ENCODE measurements at regions not wholly inside any gene's neighbourhood (a gene's known extent, or its start where the extent isn't known, plus 50 kb on each side); places are given as distances from the start of the nearest gene placed in this dataset.

DNA sequence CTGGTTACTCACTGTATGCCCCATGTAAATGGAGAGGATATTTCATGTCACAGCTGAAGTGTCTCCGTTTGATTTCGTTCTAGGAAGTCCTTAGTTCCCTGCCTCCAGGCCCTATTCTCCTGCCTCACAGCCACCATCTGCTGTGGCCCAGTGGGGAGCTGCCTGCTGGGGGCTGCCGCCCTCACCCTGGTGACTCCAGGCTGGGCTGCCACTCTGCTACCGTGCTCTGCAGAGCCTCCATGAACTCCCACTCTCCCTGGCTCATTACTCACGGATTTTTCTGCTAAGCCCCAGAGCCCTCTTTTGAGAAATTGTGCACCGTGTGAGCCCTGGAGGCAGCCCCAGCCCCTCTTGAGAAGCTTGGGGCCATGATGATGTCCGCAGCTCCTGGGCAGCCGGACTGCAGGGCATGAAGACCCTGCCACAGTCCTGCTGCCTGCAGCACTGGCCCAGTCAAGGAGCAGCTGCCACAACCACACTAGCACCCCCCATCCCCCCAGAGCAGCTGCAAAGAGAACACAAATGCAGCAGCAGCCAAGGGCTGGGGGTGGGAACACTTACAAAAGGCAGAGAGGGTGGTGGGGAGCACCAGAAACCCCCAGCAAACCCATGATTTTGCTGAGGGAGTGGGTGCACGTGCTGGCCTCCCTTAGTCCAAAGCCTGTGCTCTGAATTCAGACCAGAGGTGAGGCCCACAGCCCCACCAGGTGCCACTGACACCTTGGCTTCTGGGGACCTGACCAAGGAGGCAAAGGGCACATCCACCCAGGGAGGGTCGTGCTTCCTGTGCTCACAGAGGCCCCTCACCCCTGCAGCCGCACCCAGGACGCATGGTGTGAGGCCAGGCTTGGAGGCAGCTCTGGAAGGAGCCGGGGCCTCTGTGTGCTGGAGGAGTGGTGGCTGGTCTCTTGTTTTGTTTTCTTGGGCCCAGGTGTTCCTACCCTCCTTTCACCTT is 270.2 kb upstream of the RAB6C start:
- no peak for DNase-seq

DNA sequence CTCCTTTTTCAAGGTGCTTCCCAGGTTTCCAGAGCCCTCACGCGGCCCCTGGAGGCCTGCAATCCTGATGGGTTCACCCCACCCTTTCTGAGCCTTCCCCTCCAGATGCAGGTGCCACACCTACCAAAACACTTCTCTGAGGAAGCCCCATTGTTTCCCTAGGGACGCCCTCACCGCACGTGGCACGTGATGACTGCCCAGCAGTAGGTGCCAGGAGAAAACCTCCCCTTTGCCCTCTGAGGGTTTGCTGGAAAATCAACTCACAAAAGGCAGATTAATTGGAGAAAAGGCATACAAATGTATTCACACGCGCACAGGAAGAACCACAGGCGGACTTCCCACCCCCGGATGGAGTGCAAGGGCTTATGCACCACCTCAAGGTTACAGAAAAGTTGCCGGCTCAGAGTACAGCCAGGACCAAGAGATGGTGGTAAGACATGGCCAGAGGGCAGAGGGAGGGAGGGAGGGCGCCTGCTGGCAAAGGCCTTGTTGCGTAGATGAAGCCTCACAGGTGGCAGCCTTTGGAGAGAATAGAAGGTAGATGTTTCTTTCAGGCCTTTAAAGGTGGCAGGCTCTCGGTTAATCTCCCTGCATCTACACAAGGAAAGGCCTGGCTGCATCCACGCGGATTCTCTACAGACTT is 269.4 kb upstream of the RAB6C start:
- no peak for DNase-seq

DNA sequence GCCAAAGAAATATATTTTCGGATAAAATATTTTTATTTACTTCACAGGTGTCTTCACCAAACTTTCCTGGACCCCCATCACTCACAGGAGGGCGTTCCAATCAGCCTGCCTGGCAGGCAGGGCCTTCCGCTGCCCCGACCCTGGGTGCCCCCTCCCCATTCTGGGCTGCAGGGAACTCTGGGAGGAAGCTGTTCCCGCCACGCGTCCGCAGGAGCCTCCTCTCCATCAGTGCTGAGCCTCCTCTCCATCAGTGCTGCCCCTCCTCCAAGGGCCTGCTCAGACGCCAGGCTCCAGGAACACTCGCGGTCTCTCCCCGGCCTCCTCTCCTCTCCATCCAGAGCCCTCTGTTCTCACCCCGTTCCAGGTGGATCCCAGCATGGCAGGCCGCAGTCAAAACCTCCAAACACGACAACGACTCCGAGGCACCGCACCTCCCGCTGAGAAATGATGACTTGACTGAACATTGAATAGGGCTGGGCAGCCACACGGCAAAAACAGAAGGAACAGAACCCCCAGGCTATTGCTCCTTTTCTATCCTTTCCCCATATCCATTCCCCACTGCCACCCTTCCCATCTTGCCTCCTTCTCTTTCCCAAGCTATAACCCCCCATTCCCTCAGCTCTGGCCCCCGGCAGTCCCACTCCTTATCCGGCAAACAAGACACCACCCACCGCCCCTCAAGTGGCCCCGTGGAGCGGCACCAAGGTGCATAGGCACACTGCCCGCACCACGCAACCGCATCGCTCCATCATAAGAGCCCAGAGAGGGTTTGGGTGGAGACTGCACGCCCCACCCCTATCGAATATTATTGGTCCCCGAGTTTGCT is 268.6 kb upstream of the RAB6C start:
- DNase-seq, result no peak

DNA sequence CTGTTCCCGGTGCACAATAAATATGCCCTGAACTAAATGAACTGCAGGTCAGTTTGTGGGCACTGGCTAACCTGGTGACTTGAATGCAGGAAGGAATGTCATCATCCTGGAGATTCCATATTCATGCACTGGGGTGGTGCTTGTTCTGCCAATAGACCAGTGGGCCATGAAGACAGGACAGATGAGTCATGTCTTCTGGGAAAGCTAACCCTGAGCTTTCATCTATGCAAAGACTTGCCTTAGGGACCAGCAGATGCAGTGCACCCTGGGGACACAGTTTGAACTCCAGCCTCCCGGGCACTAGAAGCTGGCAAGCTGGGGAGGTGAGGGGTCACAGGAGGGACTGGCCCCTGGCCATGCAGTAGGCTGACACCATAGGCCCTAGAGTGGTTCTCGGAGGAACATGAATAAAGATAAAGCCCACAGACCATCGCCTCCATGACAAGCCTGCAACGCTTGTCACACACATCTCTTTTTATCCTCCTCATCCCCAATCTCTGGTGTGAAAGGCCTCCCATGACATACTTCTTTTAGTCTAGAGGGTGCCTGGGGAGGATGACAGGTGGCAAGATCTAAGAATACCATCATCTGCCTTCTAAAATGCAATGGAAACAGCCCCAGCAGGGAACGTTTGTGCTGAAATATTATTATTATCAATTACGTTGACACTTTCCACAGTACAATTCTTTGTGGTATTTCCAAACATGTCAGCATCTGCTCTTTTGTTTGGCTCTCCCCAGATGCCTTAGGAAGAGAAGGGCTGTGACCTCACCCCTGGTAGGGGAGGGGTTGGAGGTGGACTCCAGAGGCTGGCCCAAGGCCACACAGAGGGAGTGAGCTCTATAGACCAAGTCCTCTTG is 267.4 kb upstream of the RAB6C start:
- no peak for DNase-seq

DNA sequence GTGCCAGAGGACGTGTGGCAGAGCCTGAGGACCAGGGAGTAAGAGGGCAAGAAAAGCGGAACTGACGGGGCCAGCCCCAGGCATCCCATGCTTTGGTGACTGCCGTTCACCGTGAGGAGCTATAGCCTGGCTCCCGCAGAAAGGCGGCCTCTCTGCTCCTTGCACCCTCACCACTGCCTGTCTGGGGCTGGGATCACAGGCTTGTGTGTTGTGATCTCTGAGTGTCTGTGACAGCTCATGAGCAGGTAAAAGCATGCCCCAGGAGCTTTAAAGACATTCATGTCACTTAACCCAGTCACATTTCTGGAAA is 266.8 kb upstream of the RAB6C start:
- no peak for DNase-seq

DNA sequence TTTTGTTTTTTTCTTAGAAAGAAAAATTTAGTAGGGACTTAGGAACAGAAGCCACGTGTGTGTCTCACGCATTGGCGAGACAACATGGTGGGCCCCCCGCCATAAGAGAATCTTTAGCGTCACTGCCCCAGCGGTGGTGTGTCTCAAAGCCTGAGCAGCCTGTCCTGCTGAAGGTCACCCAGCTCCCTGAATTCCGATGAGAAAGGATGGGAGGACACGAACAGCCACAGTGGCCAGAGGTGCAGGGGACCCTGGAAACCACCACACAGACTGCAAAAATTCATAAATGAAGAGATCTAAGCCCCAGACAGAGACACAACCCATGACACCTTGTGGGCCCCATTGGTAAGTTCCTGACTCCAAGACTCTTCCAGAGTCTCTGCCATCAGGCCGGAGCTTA is 266.1 kb upstream of the RAB6C start:
- DNase-seq, result no peak

DNA sequence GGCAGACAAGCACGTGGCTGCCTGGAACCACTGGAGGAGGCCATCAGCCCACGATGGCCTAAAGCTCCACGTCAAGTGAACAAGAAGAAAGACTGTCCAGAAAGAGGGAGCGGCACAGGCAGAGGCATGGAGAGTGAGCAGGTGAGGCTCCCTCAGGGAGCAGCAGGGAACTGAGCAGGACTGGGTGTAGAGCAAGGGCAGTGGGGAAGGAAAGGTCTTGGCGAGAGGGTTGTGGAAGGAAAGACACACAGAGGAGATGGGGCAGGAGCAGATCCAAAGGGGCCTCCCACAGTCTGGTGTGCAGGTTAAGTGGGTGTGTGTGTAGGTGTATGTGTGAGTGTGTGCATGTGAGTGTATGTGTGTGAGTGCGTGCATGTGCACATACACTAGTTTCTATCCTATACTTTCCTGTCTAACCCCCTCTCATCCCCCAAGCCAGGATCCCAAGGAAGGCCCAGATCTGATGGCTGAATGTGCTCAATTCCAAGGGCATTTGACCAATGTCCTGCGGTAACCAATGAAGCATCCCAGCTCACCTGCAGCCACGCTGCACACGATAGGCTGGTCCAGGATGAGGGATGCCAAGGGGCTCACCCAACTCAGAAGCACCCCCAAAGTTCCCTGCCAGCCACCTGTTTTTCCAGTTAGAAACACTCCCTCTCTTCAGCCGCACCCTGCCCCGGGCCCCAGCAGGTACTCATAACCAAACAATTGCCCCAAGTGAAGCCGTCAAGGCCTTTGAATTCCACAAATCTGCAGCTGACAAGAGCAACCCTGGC is 262.5 kb upstream of the RAB6C start:
- DNase-seq, result no peak

DNA sequence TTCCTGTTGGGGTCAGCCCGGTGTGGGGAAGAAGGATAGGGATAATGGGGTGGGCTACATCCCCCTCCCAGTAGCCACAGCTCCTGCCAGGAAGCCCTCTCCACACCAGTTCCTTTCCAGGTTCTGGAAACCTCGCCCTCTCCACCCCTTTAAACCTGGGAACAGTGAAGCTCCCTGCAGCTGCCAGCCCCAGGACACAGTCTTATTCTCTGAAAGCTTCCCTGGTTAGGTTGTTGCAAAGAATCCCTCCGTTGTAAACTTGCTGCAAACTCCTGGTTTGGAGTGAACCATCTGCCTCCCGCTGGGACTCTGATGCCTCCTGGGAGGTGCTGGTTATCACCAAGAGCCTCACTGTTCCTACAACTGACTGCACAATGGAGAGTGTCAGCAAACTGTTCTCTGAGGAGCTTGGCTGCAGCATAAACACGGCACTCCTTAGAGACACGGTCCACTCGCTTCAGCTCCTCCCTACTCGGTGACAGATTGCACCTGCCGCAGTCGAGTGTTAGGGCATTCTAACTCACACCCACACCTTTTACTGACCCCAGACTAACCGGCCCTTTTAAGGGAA is 261.8 kb upstream of the RAB6C start:
- no peak for DNase-seq

DNA sequence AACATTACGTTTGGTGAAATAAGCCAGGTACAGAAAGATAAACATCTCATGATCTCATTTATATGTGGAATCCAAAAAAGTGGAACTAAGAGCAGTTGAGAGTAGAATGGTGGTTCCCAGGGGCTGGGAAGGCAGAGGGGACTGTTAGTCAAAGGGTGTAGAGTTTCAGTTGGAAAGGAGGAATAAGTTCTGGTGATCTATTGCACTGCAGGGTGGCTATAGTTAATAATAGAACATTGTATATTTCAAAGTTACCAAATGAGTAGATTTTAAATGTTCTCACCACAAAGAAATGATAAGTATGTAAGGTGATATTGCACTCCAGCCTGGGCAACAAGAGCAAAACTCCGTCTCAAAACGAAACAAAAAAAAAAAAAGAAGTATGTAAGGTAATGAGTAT is 260.1 kb upstream of the RAB6C start:
- no peak for DNase-seq

DNA sequence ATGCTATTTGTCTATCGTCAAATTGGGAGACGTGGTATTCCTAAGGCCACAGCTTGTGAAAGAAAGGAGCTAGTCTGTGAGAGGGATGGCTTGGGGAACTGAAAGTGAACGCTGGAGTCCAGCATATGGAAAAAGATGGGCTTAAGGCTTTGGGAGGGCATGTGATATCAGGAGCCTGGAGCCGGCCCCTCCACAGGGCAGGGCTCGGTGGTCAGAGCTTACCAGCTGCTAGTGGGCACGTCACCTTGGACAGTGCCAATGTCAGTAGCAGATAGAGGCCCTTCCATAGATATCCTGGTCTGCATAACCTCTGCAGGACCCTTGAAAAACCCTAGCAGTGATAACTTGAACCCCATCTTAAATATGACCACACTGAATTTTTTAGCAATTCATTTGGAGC is 259.1 kb upstream of the RAB6C start:
- DNase-seq, result no peak

DNA sequence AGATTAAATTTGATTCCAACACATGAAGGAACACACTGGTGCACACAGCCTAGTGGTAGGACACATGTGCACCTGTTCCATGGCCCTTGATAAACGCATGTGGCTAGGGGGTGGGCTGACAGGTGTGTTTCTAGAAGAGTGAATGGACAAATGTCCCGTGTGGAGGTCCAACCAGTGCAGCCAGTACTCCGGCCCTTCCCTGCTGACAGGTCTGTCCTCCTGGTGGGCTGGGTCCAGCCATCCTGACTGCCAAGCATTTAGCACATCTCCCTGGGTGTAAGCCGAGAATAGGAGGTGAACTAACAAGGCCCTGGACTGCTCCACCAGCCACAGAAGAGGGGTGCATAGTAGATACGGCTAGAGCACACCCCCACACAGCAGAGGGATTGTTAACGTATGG is 258.7 kb upstream of the RAB6C start:
- no peak for DNase-seq

DNA sequence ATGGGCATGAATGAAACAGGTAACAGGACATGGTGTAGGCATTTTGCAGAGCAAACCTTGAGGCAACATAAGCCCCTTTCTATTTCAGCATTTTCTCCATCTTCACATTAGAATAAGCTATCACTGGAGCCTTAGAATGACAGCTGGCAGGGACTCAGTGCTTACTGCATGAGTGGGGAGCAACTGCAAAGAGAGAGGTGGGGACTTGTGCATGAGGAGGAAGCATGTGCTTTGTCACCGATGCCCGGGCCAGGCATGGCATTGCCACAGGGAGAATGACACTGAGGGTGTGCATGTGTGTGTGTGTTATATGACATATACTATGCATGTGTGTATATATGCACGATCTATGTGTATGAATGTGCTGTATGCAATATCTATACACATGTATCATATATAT is 258.2 kb upstream of the RAB6C start:
- DNase-seq, result no peak

DNA sequence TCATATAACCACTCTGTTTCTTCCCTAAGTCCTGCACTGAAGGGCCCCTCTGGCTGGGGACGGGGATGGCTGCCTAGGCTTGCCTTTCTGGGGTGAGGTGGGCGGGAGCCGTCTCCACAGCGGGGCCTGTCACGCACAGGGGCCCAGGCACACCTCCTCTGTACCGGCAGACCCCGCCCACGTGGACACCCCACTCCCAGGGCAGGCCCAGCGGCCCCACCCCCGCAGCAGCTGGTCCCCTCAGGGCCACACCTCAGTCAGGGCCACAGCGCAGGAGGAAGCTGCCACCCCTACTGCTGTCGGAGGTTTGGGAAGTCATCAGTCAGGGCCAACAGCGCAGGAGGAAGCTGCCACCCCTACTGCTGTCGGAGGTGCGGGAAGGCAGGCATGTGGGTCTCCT is 257.6 kb upstream of the RAB6C start:
- no peak for DNase-seq

DNA sequence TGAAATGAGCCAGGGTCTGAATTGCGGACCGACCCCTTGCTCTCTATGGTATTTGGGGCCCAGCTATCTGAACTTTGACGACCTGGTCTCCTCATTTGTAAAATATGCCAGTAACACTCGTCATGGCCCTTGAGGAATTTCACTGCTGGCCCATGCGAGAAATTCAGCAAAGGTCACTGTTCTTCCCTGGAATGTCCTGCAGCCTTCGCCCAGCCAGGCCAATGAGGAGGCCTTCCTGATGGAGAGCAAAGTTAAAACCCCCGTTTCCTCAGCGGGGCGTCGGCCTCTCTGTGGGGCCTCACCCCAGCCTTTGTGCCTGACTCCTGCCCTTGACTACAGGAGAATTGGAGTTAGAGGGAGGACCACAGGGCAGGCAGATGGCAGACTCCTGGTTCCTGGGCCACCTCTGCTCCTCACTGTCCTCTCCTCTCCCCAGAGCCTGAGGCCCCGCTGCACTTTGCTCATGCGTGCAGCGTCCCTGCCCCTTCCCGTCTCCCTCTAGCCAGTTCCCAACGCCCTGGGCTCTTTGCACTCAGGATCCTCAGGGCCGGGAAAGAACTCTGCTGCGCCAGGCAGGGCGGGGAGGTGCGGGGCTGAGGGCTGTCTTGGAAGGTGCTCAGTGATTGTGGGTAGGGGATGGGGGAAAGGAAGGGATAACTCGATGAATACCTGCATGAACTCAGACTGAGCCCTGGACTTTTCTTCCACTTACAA is 257.0 kb upstream of the RAB6C start:
- DNase-seq, result no peak

DNA sequence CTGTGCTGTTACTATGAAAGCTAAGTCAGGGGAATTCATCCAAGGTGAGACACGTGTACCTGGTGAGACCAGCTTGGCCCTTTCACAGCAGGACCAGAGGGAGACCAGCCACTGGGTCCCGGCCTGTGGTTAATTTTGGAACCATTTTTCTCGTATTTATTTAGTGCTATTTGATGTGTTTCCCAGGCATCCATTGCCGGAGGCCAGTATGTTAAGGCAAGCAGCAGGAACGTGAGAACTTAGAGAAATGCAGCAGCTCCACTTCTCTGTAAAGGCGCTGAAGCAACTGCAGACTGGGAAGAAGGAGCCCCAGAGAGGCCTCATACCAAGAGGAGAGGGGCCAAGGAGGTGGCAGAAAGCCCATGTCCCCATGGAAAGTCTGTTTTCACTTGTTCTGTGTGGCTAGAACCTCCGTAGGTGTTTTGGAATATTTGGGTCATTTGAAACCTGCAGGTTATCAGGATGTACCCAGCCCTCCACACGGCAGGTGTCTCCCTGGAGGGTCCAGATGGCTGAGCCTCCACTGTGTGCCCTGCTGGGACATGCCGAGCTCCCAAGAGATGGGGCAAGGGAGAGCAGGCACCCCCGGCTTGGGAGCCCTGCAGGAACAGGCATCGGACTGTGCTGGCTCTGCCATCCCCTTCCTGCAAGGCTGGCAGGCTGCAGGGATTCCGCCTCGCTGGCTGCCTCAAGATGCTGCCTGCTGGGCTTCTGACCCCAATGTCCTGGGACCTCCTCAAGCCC is 256.0 kb upstream of the RAB6C start:
- DNase-seq, result no peak

DNA sequence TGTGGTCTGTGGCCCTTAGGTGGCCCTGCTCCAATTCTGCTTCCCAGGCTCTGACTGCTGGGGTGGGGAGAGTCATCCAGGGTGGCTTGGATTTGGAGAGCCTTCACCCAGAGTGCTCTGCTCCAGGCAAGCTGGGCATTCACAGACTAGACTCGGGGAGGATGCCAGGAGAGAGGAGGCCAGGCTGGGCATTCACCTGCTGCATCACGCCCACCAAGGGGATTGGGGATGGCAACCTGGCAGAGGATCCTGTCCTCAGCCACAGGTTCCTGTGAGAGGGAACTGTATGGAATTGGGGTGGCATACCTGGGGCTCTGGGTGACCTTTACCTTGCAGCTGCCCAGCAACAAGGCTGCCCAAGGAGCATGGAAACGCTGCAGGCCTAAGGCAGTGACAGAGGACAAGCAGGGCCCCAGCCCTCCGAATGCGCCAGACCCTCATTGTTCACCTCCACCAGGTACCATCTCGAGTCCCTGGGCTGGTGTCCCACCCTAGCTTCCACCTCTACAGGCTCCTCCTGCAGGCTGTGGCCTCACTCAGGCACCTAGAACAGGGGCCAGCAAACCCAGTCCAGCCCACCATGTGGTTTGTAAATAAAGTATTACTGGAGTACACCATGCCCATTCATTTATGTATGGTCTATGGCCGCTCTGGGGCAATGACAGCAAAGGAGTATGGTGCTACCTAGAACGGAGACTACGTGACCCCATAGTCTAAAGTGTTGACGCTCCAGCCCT is 255.3 kb upstream of the RAB6C start:
- DNase-seq, result no peak

DNA sequence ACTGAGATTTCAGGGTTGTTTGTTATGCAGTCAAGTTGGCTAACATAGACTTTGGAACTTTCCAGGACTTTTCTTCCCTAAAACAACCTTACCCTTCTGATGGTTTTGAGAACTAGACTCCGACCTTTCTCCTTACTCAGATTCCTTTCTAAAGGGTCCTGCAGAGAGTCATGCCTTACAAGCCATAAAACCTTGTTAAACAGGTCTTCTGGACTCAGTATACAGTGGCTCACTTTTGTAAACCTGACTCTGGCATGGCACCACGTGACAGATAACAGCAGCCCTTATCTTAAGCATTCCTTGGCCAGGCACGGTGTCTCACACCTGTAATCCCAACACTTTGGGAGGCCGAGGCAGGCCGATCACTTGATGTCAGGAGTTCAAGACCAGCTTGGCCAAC is 253.2 kb upstream of the RAB6C start:
- DNase-seq, result no peak

DNA sequence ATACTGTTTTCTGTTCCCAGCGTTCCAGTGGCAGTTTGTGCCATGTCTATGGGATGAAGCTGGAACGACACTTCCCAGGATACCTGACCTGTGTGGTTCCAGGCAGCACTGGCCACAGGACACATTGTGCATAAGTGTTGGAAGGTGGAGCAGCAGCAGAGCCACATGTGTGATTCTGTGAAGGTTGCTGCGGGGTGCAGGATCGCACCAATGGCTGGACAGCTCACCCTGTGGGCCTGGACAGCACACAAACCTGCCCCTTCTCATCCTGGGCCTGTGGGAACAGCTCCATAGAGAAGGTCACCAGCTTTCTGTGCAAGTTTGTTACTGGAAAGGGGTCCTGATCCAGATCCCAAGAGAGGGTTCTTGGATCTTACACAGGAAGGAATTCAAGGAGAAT is 252.2 kb upstream of the RAB6C start:
- DNase-seq, result no peak
